SU-DHL-6 (cell line): ENCODE measurements at regions not wholly inside any gene's neighbourhood (a gene's known extent, or its start where the extent isn't known, plus 50 kb on each side); places are given as distances from the start of the nearest gene placed in this dataset.

Source experiments
- H2AFZ ChIP-seq: fragments of 200-600 bp; sonication (generic); 2 replicates; pipeline ENCODE4 v1.6.1; 2014; ENCODE audit warnings: low read depth, mild to moderate bottlenecking, moderate library complexity, mixed read lengths, antibody characterized with exemption, low read length; ENCODE audit not compliant: severe bottlenecking
- H3F3A ChIP-seq: fragments of 200-600 bp; shearing (Covaris generic); 2 replicates; pipeline ENCODE4 v1.6.0; 2016; ENCODE audit warnings: antibody characterized with exemption, mild to moderate bottlenecking; ENCODE audit not compliant: insufficient read depth
- H3K27ac ChIP-seq: fragments of 200-600 bp; sonication (generic); 2 replicates; pipeline ENCODE4 v1.5.1; 2016; ENCODE audit warnings: low read depth, mild to moderate bottlenecking, low read length, moderate library complexity, mixed read lengths
- H3K27me3 ChIP-seq: fragments of 200-600 bp; sonication (generic), shearing (Covaris generic); 2 replicates; pipeline ENCODE4 v1.6.0; 2014; ENCODE audit warnings: mild to moderate bottlenecking, low read length
- H3K36me3 ChIP-seq: fragments of 200-600 bp; sonication (generic); 2 replicates; pipeline ENCODE4 v1.6.1; 2014; ENCODE audit warnings: mild to moderate bottlenecking, low read length, mixed read lengths
- H3K4me2 ChIP-seq: fragments of 300-600, 200-600 bp; shearing (Covaris generic), sonication (generic); 2 replicates; pipeline ENCODE4 v1.6.0; 2014; ENCODE audit warnings: low read length, low read depth, mild to moderate bottlenecking; ENCODE audit not compliant: poor library complexity, severe bottlenecking
- H3K4me3 ChIP-seq: fragments of 200-600 bp; sonication (generic); 2 replicates; pipeline ENCODE4 v1.5.1; 2014; ENCODE audit warnings: antibody characterized with exemption, low read length, mild to moderate bottlenecking, mixed read lengths; ENCODE audit not compliant: insufficient read depth, poor library complexity, severe bottlenecking
- H3K79me2 ChIP-seq: fragments of 200-600 bp; sonication (generic); 2 replicates; pipeline ENCODE4 v1.6.1; 2014; ENCODE audit warnings: mild to moderate bottlenecking, low read length, moderate library complexity; ENCODE audit not compliant: insufficient read depth
- H3K9ac ChIP-seq: fragments of 200-600 bp; sonication (generic); 2 replicates; pipeline ENCODE4 v1.7.0; 2014; ENCODE audit warnings: mild to moderate bottlenecking, low read length
- H3K9me2 ChIP-seq: fragments of 200-600 bp; sonication (generic); replicated peaks from 2 replicates; pipeline ENCODE4 v1.6.1; 2014; ENCODE audit warnings: low read length; ENCODE audit not compliant: insufficient read depth
- H3K9me3 ChIP-seq: fragments of 200-600 bp; sonication (generic); 2 replicates; pipeline ENCODE4 v1.6.1; 2014; ENCODE audit warnings: low read length, mixed read lengths; ENCODE audit not compliant: insufficient read depth
- H4K20me1 ChIP-seq: fragments of 200-600 bp; sonication (generic); 2 replicates; pipeline ENCODE4 v1.6.1; 2014; ENCODE audit warnings: low read depth, mild to moderate bottlenecking, antibody characterized with exemption, low read length, moderate library complexity, mixed read lengths
- EZH2phosphoT487 ChIP-seq: fragments of 200-600 bp; sonication (generic), shearing (Covaris generic); conservative IDR thresholded peaks from 2 replicates; pipeline ENCODE4 v1.6.1; 2018; ENCODE audit warnings: mild to moderate bottlenecking, antibody characterized with exemption, low read length, moderate library complexity, mixed read lengths
- TF ChIP-seq, protein P1 (sequence below): fragments of 200-600 bp; sonication (generic); IDR thresholded peaks from one replicate; pipeline ENCODE4 v1.5.1; 2017; ENCODE audit warnings: antibody characterized with exemption, mild to moderate bottlenecking, low read length, moderate library complexity; ENCODE audit not compliant: insufficient read depth, poor library complexity, severe bottlenecking

DNA sequence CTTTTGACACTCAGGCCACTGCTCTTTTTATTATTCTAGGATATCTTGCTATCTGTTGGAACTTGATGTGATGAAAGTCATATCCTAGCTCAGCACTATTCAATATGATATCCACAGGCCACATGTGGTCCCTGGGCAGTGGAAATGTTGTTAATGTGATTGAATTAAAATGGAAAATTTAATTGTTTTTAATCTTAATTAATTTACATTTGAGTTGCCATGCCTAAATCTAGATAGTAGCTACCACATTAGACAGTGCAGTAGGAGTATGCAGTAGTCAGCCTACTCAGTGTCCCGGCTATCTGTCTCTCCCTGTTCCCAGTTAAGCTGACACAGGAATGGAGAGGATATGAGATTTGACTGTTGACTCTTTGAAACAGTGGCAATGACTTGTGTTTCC lies 460.2 kb downstream of the GBE1 start:
- Histone ChIP-seq H4K20me1 (no peaks in the 10 kb centered on the region), H3K79me2 (no peaks in the 10 kb centered on the region), H3K36me3 (no peaks in the 10 kb centered on the region), H3F3A (no peaks in the 10 kb centered on the region), H3K27me3 (no peaks in the 10 kb centered on the region), H3K4me3 (no peak overlapping the region), H3K9ac (no peak overlapping the region), H3K9me3 (no peaks in the 10 kb centered on the region), H3K27ac (no peak overlapping the region), H3K4me2 (no peak overlapping the region), H3K9me2 (no peaks in the 10 kb centered on the region), H2AFZ (no peak overlapping the region)
- TF ChIP-seq EZH2phosphoT487: no peak
- TF ChIP-seq, protein P1, sequence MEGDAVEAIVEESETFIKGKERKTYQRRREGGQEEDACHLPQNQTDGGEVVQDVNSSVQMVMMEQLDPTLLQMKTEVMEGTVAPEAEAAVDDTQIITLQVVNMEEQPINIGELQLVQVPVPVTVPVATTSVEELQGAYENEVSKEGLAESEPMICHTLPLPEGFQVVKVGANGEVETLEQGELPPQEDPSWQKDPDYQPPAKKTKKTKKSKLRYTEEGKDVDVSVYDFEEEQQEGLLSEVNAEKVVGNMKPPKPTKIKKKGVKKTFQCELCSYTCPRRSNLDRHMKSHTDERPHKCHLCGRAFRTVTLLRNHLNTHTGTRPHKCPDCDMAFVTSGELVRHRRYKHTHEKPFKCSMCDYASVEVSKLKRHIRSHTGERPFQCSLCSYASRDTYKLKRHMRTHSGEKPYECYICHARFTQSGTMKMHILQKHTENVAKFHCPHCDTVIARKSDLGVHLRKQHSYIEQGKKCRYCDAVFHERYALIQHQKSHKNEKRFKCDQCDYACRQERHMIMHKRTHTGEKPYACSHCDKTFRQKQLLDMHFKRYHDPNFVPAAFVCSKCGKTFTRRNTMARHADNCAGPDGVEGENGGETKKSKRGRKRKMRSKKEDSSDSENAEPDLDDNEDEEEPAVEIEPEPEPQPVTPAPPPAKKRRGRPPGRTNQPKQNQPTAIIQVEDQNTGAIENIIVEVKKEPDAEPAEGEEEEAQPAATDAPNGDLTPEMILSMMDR: no peak

DNA sequence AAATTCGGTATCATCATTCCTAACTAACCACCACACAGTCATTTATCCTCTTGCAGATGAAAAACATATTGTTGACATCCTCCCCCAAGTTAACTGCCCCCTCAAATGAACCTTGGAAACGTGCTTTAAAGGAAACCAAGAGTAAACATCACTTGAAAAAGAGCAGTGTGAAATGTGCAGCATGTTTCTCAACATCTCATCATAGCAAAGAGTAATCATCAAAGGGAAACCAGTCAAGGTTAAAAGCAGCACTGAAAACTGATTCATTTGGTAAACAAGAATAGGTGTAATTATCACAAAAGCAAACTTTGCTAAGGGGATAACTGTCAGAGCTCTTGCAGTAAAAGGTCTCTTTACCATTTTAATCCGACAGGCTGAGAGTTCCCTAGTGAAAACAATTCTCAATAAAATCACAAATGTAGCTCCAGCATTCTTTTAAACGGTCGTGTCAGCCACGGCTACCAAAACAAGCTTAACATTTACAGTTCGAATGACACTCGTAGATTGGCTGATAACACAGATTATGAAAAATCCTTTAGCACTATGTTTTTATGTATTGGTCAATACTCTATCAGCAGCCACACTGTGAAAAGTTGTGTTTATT lies 461.0 kb downstream of the GBE1 start:
- no peaks in the 10 kb centered on the region for H3K27me3 ChIP-seq
- TF ChIP-seq, protein P1: no peak
- TF ChIP-seq EZH2phosphoT487: no peak
- H3K79me2 ChIP-seq: no peaks in the 10 kb centered on the region
- no peak overlapping the region for H3K4me3 ChIP-seq
- H3K27ac ChIP-seq: no peak overlapping the region
- H2AFZ ChIP-seq: no peak overlapping the region
- H4K20me1 ChIP-seq: no peaks in the 10 kb centered on the region
- H3K9me2 ChIP-seq: no peaks in the 10 kb centered on the region
- no peaks in the 10 kb centered on the region for H3K36me3 ChIP-seq
- H3K4me2 ChIP-seq: no peak overlapping the region
- H3F3A ChIP-seq: no peaks in the 10 kb centered on the region
- H3K9me3 ChIP-seq: no peaks in the 10 kb centered on the region
- no peak overlapping the region for H3K9ac ChIP-seq

- Histone ChIP-seq H2AFZ (no peak overlapping the region), H3K4me2 (no peak overlapping the region), H3K4me3 (no peak overlapping the region), H3K9me3 (no peaks in the 10 kb centered on the region), H3K9me2 (no peaks in the 10 kb centered on the region), H3K27me3 (no peaks in the 10 kb centered on the region), H3F3A (no peaks in the 10 kb centered on the region), H3K36me3 (no peaks in the 10 kb centered on the region), H3K79me2 (no peaks in the 10 kb centered on the region), H4K20me1 (no peaks in the 10 kb centered on the region), H3K9ac (no peak overlapping the region), H3K27ac (no peak overlapping the region)
- TF ChIP-seq EZH2phosphoT487: no peak
- TF ChIP-seq, protein P1: no peak
Measured at GRCh38 chr3:81299481-81299880, 462.0 kb downstream of the GBE1 start.
